ENCODE measurements at regions not wholly inside any gene's neighbourhood (a gene's known extent, or its start where the extent isn't known, plus 50 kb on each side); places are given as distances from the start of the nearest gene placed in this dataset.

- no peaks in the 10 kb centered on the region for H3K79me2 ChIP-seq (ENCODE audit: control insufficient read depth, insufficient read depth, low read length)
- H3K27ac ChIP-seq (ENCODE audit: insufficient read depth, low read length): no peak overlapping the region
- H4K20me1 ChIP-seq (ENCODE audit: control insufficient read depth, extremely low read depth, insufficient read depth, low read length): no peaks in the 10 kb centered on the region
- H2AFZ ChIP-seq (ENCODE audit: low read length): no peak overlapping the region
- no peaks in the 10 kb centered on the region for H3K4me1 ChIP-seq (ENCODE audit: control insufficient read depth, extremely low read depth, insufficient read depth, low read length)
- H3K36me3 ChIP-seq (ENCODE audit: control insufficient read depth, insufficient read depth, low read length): no peaks in the 10 kb centered on the region
- TF ChIP-seq CTCF (conservative IDR thresholded peaks at IDR 0.05 in 1 of 2, IDR thresholded peaks at IDR 0.05 in 1 of 2; ENCODE audit: low read depth in 1 of 2, low read length in 2 of 2) (no peak), EZH2 (IDR thresholded peaks at IDR 0.05; ENCODE audit: low read length, missing control alignments) (no peak)
- no peak overlapping the region for H3K4me2 ChIP-seq (ENCODE audit: extremely low read depth, insufficient read depth, low read length)
- no peak for DNase-seq (ENCODE audit: low read depth in 2 of 2)
- no peak overlapping the region for H3K4me3 ChIP-seq (replicated peaks in 1 of 4; ENCODE audit: control extremely low read depth in 1 of 4, insufficient read depth in 1 of 4, low read depth in 3 of 4, low read length in 4 of 4)
- no peaks in the 10 kb centered on the region for H3K9me3 ChIP-seq (ENCODE audit: control insufficient read depth, insufficient read depth, low read depth, low read length)
- H3K27me3 ChIP-seq (ENCODE audit: control insufficient read depth, insufficient read depth, low read length): no peaks in the 10 kb centered on the region
- H3K9ac ChIP-seq (ENCODE audit: insufficient read depth, low read length): no peak overlapping the region
Observed at GRCh38 chr2:204122425-204122824, 185.9 kb downstream of the ICOS start.

- Histone ChIP-seq H3K4me2 (ENCODE audit: extremely low read depth, insufficient read depth, low read length) (no peak overlapping the region), H3K36me3 (ENCODE audit: control insufficient read depth, insufficient read depth, low read length) (no peaks in the 10 kb centered on the region), H2AFZ (ENCODE audit: low read length) (no peak overlapping the region), H3K4me1 (ENCODE audit: control insufficient read depth, extremely low read depth, insufficient read depth, low read length) (no peaks in the 10 kb centered on the region), H3K4me3 (replicated peaks in 1 of 4; ENCODE audit: control extremely low read depth in 1 of 4, insufficient read depth in 1 of 4, low read depth in 3 of 4, low read length in 4 of 4) (no peak overlapping the region), H3K27me3 (ENCODE audit: control insufficient read depth, insufficient read depth, low read length) (no peaks in the 10 kb centered on the region), H3K79me2 (ENCODE audit: control insufficient read depth, insufficient read depth, low read length) (no peaks in the 10 kb centered on the region), H4K20me1 (ENCODE audit: control insufficient read depth, extremely low read depth, insufficient read depth, low read length) (no peaks in the 10 kb centered on the region), H3K27ac (ENCODE audit: insufficient read depth, low read length) (no peak overlapping the region), H3K9me3 (ENCODE audit: control insufficient read depth, insufficient read depth, low read depth, low read length) (no peaks in the 10 kb centered on the region), H3K9ac (ENCODE audit: insufficient read depth, low read length) (no peak overlapping the region)
- no peak for DNase-seq (ENCODE audit: low read depth in 2 of 2)
- no peak for TF ChIP-seq EZH2 (IDR thresholded peaks at IDR 0.05; ENCODE audit: low read length, missing control alignments)
- no peak for TF ChIP-seq CTCF (conservative IDR thresholded peaks at IDR 0.05 in 1 of 2, IDR thresholded peaks at IDR 0.05 in 1 of 2; ENCODE audit: low read depth in 1 of 2, low read length in 2 of 2)
Observed at GRCh38 chr2:204124140-204124750, 187.7 kb downstream of the ICOS start.

GRCh38 chr2:204126705-204127104 is 190.1 kb downstream of the ICOS start:
- Histone ChIP-seq H3K4me3 (replicated peaks in 1 of 4; ENCODE audit: control extremely low read depth in 1 of 4, insufficient read depth in 1 of 4, low read depth in 3 of 4, low read length in 4 of 4) (no peak overlapping the region), H3K27me3 (ENCODE audit: control insufficient read depth, insufficient read depth, low read length) (no peaks in the 10 kb centered on the region), H3K79me2 (ENCODE audit: control insufficient read depth, insufficient read depth, low read length) (no peaks in the 10 kb centered on the region), H3K9ac (ENCODE audit: insufficient read depth, low read length) (no peak overlapping the region), H3K9me3 (ENCODE audit: control insufficient read depth, insufficient read depth, low read depth, low read length) (no peaks in the 10 kb centered on the region), H3K27ac (ENCODE audit: insufficient read depth, low read length) (no peak overlapping the region), H4K20me1 (ENCODE audit: control insufficient read depth, extremely low read depth, insufficient read depth, low read length) (no peaks in the 10 kb centered on the region), H3K4me1 (ENCODE audit: control insufficient read depth, extremely low read depth, insufficient read depth, low read length) (no peaks in the 10 kb centered on the region), H3K4me2 (ENCODE audit: extremely low read depth, insufficient read depth, low read length) (no peak overlapping the region), H2AFZ (ENCODE audit: low read length) (no peak overlapping the region), H3K36me3 (ENCODE audit: control insufficient read depth, insufficient read depth, low read length) (no peaks in the 10 kb centered on the region)
- TF ChIP-seq EZH2 (IDR thresholded peaks at IDR 0.05; ENCODE audit: low read length, missing control alignments) (no peak), CTCF (conservative IDR thresholded peaks at IDR 0.05 in 1 of 2, IDR thresholded peaks at IDR 0.05 in 1 of 2; ENCODE audit: low read depth in 1 of 2, low read length in 2 of 2) (no peak)
- no peak for DNase-seq (ENCODE audit: low read depth in 2 of 2)
